ENCODE measurements at regions not wholly inside any gene's neighbourhood (a gene's known extent, or its start where the extent isn't known, plus 50 kb on each side); places are given as distances from the start of the nearest gene placed in this dataset.
"Not testable (repeated sequence)": the region's sequence is repeated elsewhere in the genome, so short reads cannot be mapped to it uniquely, and the experiment has no call there.

GRCh38 chr19:27707026-27707425, 1505.9 kb downstream of the UQCRFS1 start:
- DNase-seq = not testable (repeated sequence)

DNA sequence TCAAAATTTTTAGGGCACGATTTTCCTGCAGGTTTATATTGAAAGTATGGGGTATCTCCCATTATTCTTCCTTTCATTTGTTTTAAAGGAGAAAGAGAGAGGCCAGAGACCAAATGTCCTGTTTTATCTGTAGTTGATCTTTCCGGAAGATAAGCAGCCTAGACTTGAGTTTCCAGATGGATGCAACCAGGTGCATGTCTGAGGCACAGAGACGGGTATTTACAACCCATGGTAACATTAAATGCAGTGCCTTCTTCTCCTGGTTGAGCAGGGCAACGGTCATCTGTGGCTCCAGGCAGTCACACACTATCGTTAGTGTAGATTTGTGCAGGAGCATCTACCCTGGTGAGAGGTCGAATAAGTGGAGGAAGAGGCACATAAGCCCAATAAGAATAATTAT, 1507.1 kb downstream of the UQCRFS1 start:
- DNase-seq = no peak

DNA sequence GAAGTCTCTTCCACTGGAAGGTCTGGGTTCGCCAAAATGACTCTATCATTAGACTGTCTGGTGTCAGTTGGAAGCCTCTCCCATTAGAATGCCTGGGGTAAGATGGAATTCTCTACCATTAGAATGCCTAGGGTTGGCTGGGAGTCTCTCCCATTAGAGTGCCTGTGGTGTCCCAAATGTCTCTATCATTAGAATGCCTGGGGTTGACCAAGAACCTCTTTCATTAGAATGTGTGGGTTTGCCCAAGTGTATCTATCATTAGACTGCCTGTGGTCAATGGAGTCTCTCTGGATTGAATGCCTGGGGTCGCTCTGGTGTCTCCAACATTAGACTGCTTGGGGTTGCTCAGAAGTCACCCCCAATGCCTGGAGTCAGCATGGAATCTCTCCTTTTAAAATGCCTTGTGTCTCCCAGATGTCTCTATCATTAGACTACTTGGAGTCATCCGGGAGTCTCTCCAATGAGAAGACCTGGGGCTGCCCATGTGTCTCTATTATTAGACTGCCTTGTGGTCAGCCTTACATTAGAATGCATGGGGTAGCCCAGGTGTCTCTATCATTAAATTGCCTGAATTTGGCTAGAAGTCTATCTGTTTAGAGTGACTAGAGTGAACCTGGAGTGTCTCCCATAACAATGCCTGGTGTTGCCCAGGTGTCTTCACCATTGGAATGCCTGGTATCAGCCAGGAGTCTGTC, 1518.4 kb downstream of the UQCRFS1 start:
- no peak for DNase-seq

GRCh38 chr19:27691991-27692390, 1521.0 kb downstream of the UQCRFS1 start:
- no peak for DNase-seq

- no peak for DNase-seq
These were observed 1523.2 kb downstream of the UQCRFS1 start for GRCh38 chr19:27689734-27690241.

- DNase-seq = no peak
These were observed 1528.7 kb downstream of the UQCRFS1 start for GRCh38 chr19:27684293-27684692.

GRCh38 chr19:27681972-27682371, 1531.0 kb downstream of the UQCRFS1 start:
- DNase-seq = no peak

- no peak for DNase-seq
These were observed 1533.0 kb downstream of the UQCRFS1 start for GRCh38 chr19:27679905-27680304.

DNA sequence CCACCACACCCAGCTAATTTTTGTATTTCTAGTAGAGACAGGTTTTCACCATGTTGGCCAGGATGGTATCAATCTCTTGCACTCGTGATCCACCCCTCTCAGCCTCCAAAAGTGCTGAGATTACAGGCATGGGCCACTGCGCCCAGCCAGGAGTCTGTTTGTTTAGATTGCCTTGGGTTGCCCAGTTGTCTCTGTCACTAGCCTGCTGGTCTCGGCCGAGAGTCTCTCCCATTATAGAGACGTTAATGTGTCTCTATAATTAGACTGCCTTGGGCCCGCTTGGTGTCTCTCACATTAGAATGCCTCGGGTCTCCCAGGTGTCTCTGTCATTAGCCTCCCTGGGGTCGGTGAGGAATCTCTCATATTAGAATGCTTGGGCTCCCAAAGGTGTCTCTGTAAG, 1533.6 kb downstream of the UQCRFS1 start:
- no peak for DNase-seq

DNA sequence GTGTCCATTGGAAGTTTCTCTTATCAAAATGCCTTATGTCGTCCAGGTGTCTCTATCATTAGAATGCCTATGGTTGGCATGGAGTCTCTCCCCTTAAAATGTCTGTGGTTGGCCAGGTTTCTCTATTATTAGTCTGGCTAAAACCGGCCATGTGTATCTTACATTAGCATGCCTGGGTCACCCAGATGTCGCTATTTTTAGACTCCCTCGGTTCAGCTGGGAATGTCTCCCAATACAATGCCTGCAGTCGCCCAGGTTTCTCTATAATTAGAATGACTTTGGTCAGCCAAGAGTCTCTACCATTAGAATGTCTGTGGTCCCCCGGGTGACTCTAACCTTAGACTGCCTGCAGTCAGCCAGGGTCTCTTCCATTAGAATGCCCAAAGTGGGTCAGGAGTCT, 1536.1 kb downstream of the UQCRFS1 start:
- DNase-seq = no peak

- DNase-seq = no peak
These were observed 1536.6 kb downstream of the UQCRFS1 start for GRCh38 chr19:27676334-27676733.

DNA sequence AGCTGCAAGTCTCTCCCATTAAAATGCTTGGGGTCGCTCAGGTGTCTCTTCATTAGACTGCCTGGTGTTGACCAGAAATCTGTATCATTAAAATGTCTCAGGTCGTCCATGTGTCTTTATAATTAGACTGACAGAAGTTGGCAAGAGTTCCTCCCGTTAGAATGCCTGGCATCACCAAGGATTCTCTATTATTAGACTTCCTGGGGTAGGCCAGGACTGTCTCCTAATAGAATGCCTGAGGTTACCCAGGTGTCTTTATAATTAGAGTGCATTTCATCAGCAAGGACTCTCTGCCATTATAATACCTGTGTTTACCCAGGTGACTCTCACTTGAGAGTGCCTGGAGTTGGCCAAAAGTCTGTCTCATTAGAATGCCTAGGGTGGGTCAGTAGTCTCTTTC, 1537.2 kb downstream of the UQCRFS1 start:
- DNase-seq = no peak

GRCh38 chr19:27674701-27675100, 1538.2 kb downstream of the UQCRFS1 start:
- no peak for DNase-seq

- DNase-seq = no peak
These were observed 1539.0 kb downstream of the UQCRFS1 start for GRCh38 chr19:27673986-27674385.

DNA sequence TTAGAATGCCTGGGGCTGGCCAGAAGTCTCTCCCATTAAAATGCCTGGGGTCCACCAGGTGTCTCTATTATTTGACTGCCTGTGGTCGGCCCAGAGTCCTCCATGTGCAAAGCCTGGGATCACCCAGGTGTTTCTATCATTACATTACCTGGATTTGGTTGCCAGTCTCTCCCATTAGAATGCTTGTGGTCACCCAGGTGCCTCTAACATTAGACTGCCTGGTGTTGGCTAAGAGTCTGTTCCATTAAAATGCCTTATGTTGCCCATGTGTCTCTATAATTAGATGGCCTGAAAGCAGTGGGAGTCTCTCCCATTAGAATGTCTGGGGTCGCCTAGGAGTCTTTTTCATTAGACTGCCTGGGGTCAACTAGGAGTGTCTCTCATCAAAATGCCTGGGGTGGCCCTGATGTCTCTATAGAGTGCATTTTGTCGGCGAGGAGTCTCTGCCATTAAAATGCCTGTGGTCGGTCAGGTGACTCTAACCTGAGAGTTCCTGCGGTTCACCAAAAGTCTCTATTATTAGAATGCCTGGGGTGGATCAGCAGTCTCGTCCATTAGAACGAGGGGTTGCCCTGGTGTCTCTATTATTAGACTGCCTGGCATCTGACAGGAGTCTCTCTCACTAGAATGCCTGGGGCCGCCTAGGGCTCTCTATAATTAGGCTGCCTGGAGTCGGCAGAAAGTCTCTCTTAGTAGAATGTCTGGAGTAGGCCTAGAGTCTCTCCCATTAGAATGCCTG, 1540.5 kb downstream of the UQCRFS1 start:
- DNase-seq = no peak

GRCh38 chr19:27671876-27672275, 1541.1 kb downstream of the UQCRFS1 start:
- DNase-seq = no peak

DNA sequence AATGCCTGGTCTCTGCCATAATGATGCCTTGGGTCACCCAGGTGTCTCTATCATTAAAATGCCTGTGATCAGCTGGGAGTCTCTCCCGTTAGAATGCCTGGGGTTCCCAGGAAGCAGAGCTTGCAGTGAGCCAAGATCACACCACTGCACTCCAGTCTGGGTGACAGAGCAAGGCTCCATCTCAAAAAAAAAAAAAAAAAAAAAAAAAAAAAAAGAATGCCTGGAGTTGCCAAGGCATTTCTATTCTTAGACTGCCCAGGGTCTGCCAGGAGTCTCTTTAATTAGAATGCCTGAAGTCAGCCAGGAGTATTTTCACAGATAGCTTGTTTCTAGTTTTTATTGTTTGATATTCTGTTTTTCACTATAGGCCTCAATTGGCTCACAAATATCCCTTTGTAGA, 1552.5 kb downstream of the UQCRFS1 start:
- no peak for DNase-seq

- no peak for DNase-seq
These were observed 1555.5 kb downstream of the UQCRFS1 start for GRCh38 chr19:27657271-27658051.

DNA sequence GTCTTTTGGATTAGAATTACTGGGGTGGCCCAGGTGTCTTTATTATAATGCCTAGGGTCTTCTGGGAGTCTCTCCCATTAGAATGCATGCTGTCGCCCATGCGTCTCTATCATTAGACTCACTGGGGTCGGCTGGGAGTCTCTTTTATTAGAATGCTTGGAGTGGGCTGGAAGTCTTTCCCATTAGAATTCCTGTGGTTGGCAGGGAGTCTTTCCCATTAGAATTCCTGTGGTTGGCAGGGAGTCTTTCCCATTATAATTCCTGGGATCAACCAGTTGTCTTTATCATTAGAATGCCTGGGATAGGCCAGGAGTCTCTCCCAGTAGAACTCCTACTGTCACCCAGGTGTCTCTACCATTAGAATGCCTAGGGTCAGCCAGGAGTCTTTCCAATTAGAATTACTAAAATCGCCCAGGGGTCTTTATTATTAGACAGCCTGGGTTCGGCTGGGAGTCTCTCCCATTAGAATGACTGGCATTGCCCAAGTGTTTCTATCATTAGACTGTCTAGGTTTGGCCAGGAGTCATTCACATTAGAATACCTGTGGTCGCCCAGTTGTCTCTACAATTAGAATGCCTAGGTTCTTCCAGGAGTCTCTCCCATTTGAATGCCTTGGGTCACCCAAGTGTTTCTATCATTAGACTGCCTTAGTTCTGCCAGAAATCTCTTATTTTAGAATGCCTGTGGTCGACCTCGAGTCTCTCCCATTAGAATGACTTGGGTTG, 1558.5 kb downstream of the UQCRFS1 start:
- DNase-seq = no peak

DNA sequence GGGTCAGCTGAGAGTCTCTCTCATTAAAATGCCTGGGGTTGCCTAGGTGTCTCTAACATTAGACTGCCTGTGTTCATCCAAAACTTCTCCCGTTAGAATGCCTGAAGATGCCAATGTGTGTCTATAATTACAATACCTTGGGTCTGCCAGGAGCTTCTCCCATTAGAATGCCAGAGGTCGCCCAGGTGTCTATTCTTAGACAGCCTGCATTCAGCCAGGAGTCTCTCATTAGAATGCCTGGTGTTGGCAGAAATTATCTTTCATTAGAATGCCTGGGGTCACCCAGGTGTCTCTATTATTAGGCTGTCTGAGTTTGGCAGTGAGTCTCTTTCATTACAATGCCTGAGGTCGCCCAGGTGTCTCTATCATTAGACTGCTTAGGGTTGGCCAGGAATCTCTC, 1560.2 kb downstream of the UQCRFS1 start:
- DNase-seq = no peak

- DNase-seq = no peak
These were observed 1560.7 kb downstream of the UQCRFS1 start for GRCh38 chr19:27652281-27652680.

DNA sequence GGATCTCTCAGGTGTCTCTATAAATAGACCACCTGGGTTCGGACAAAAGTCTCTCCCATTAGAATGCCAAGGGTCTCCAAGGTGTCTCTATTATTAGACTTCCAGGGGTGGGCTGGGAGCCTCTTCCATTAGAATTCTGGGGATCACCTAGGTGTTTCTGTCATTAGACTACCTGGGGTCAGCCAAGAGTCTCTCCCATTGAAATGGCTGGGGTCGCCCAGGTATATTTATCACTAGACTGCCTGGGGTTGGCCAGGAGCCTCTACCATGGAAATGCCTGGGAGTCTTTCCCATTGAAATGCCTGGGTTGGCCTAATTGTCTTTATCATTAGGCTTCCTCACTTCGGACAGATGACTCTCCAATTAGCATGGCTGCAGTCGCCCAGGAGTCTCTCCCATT, 1565.5 kb downstream of the UQCRFS1 start:
- no peak for DNase-seq

GRCh38 chr19:27635401-27635800, 1577.5 kb downstream of the UQCRFS1 start:
- DNase-seq = no peak

Measured in activated CD4-positive, alpha-beta T cell treated with anti-CD3 and anti-CD28 coated beads, Interleukin-10, Interleukin-2, amounts not matched to agents 100 ng/mL and 50 ng/mL, durations not matched to agents 16 hours and 8 hours (primary cell).